ENCODE measurements at regions not wholly inside any gene's neighbourhood (a gene's known extent, or its start where the extent isn't known, plus 50 kb on each side); places are given as distances from the start of the nearest gene placed in this dataset.

GRCh38 chr16:7946142-7946541, 613.5 kb downstream of the RBFOX1 start:
- Mint-ChIP-seq H3K4me3 (ENCODE audit: low read depth) (no peak overlapping the region), H3K4me1 (ENCODE audit: low read depth) (no peaks in the 10 kb centered on the region), H3K36me3 (ENCODE audit: insufficient read depth) (no peaks in the 10 kb centered on the region), H3K9me3 (ENCODE audit: low read depth) (no peaks in the 10 kb centered on the region), H3K27me3 (peaks cover 4% of the 10 kb centered on the region), H3K27ac (no peak overlapping the region)
- DNase-seq (ENCODE audit: low spot score, unreplicated experiment), result no peak
- TF ChIP-seq CTCF (IDR thresholded peaks at IDR 0.05; ENCODE audit: unreplicated experiment), result no peak

GRCh38 chr16:7938175-7938574, 605.5 kb downstream of the RBFOX1 start:
- Mint-ChIP-seq H3K4me1 (ENCODE audit: low read depth) (no peaks in the 10 kb centered on the region), H3K4me3 (ENCODE audit: low read depth) (no peak overlapping the region), H3K9me3 (ENCODE audit: low read depth) (no peaks in the 10 kb centered on the region), H3K36me3 (ENCODE audit: insufficient read depth) (no peaks in the 10 kb centered on the region), H3K27me3 (no peaks in the 10 kb centered on the region), H3K27ac (no peak overlapping the region)
- DNase-seq (ENCODE audit: low spot score, unreplicated experiment), result no peak
- no peak for TF ChIP-seq CTCF (IDR thresholded peaks at IDR 0.05; ENCODE audit: unreplicated experiment)

GRCh38 chr16:7921345-7921744, 588.7 kb downstream of the RBFOX1 start:
- H3K36me3 Mint-ChIP-seq (ENCODE audit: insufficient read depth), result no peaks in the 10 kb centered on the region
- no peak overlapping the region for H3K27ac Mint-ChIP-seq
- peak; percentile 9 for TF ChIP-seq CTCF (IDR thresholded peaks at IDR 0.05; ENCODE audit: unreplicated experiment)
- H3K4me3 Mint-ChIP-seq (ENCODE audit: low read depth), result no peak overlapping the region
- no peaks in the 10 kb centered on the region for H3K27me3 Mint-ChIP-seq
- no peaks in the 10 kb centered on the region for H3K4me1 Mint-ChIP-seq (ENCODE audit: low read depth)
- H3K9me3 Mint-ChIP-seq (ENCODE audit: low read depth), result peaks cover 3% of the 10 kb centered on the region
- DNase-seq (ENCODE audit: low spot score, unreplicated experiment), result no peak

- Mint-ChIP-seq H3K36me3 (ENCODE audit: insufficient read depth) (no peaks in the 10 kb centered on the region), H3K4me1 (ENCODE audit: low read depth) (peaks cover under 1% of the 10 kb centered on the region), H3K27ac (no peak overlapping the region), H3K4me3 (ENCODE audit: low read depth) (no peak overlapping the region), H3K9me3 (ENCODE audit: low read depth) (peaks cover 3% of the 10 kb centered on the region), H3K27me3 (no peaks in the 10 kb centered on the region)
- DNase-seq (ENCODE audit: low spot score, unreplicated experiment), result no peak
- no peak for TF ChIP-seq CTCF (IDR thresholded peaks at IDR 0.05; ENCODE audit: unreplicated experiment)
These were observed 587.1 kb downstream of the RBFOX1 start for GRCh38 chr16:7919782-7920181.

- no peak for DNase-seq (ENCODE audit: low spot score, unreplicated experiment)
- Mint-ChIP-seq H3K4me3 (ENCODE audit: low read depth) (no peak overlapping the region), H3K36me3 (ENCODE audit: insufficient read depth) (no peaks in the 10 kb centered on the region), H3K9me3 (ENCODE audit: low read depth) (no peaks in the 10 kb centered on the region), H3K27ac (no peak overlapping the region), H3K27me3 (no peaks in the 10 kb centered on the region), H3K4me1 (ENCODE audit: low read depth) (peaks cover 2% of the 10 kb centered on the region)
- TF ChIP-seq CTCF (IDR thresholded peaks at IDR 0.05; ENCODE audit: unreplicated experiment), result no peak
These were observed 582.1 kb downstream of the RBFOX1 start for GRCh38 chr16:7914748-7915147.
